Breast epithelium (tissue), 4 donors: ENCODE measurements at regions not wholly inside any gene's neighbourhood (a gene's known extent, or its start where the extent isn't known, plus 50 kb on each side); places are given as distances from the start of the nearest gene placed in this dataset.

ENCODE experiments used
- DNase-seq, 2 donors: peaks; one replicate each; pipeline ENCODE4 v3.0.0-alpha.2; 2019; ENCODE audit warnings: low spot score in 2 of 2
- H3K27ac ChIP-seq, 2 donors: fragments of 200-600 bp; sonication (generic) in 1 of 2; one replicate each; pipeline ENCODE4 v1.5.1; 2016 to 2019; ENCODE audit warnings: mild to moderate bottlenecking in 1 of 2
- H3K27me3 ChIP-seq, 2 donors: fragments of 200-600 bp; sonication (generic) in 1 of 2; one replicate each; pipeline versions ENCODE4 v1.5.1 to v1.6.0; 2017 to 2019; ENCODE audit warnings: control low read depth in 1 of 2, mild to moderate bottlenecking in 1 of 2
- H3K36me3 ChIP-seq: fragments of 200-600 bp; one replicate; pipeline ENCODE4 v1.5.1; 2019
- H3K4me1 ChIP-seq, 2 donors: fragments of 200-600 bp; sonication (generic); one replicate each; pipeline ENCODE4 v1.5.1; 2016 to 2019; ENCODE audit warnings: control low read depth in 1 of 2
- H3K4me3 ChIP-seq, 3 donors: fragments of 200-600 bp; sonication (generic); 1 replicate in 2 of 3; 2 replicates in 1 of 3; pipeline ENCODE4 v1.5.1; 2016 to 2019; ENCODE audit warnings: mild to moderate bottlenecking in 3 of 3, moderate library complexity in 2 of 3
- H3K9me3 ChIP-seq, 2 donors: fragments of 200-600 bp; sonication (generic) in 1 of 2; one replicate each; pipeline ENCODE4 v1.5.1; 2016 to 2019; ENCODE audit warnings: control low read depth in 1 of 2
- CTCF ChIP-seq, 3 donors: fragments of 450-650 bp; IDR thresholded peaks; one replicate each; pipeline ENCODE4 v1.5.1; 2016 to 2017; ENCODE audit warnings: antibody characterized with exemption in 3 of 3, mild to moderate bottlenecking in 3 of 3, moderate library complexity in 3 of 3
- POLR2A ChIP-seq: fragments of 450-650 bp; IDR thresholded peaks from one replicate; pipeline ENCODE4 v1.6.1; 2016; ENCODE audit warnings: antibody characterized with exemption, mild to moderate bottlenecking, moderate library complexity
- POLR2AphosphoS5 ChIP-seq, 3 donors: sonication (generic); formaldehyde crosslinking; IDR thresholded peaks; one replicate each; pipeline ENCODE4 v1.6.1; 2017; ENCODE audit warnings: antibody characterized with exemption in 3 of 3
- intact Hi-C: fragments of 100-400 bp; cut with DNase I; formaldehyde crosslinking; loops from one replicate; pipeline ENCODE4 v1.15.1; 2023; ENCODE audit warnings: low total_unique reads

- Histone ChIP-seq H3K4me3 (no peak overlapping the region), H3K9me3 (peaks cover 12 to 43% of the 10 kb centered on the region in 2 donors), H3K36me3 (no peaks in the 10 kb centered on the region), H3K27me3 (peaks cover 0 to 3% of the 10 kb centered on the region in 2 donors), H3K27ac (no peak overlapping the region), H3K4me1 (no peaks in the 10 kb centered on the region)
- DNase-seq = no peak
- intact Hi-C loops = no loop called here
- TF ChIP-seq POLR2AphosphoS5 (IDR thresholded peaks at IDR 0.05) (no peak), POLR2A (no peak), CTCF (IDR thresholded peaks at IDR 0.05) (no peak)
Observed at GRCh38 chrX:74171465-74171864, 132.5 kb upstream of the ZCCHC13 start.

- intact Hi-C loops = no loop called here
Observed at GRCh38 chrX:74162199-74162598, 141.8 kb upstream of the ZCCHC13 start.

GRCh38 chrX:74160816-74161215 is 143.2 kb upstream of the ZCCHC13 start:
- DNase-seq = no peak
- no peaks in the 10 kb centered on the region for H3K36me3 ChIP-seq
- intact Hi-C loops = no loop called here
- H3K4me1 ChIP-seq = no peaks in the 10 kb centered on the region
- H3K27me3 ChIP-seq = peaks cover 0 to 15% of the 10 kb centered on the region in 2 donors
- H3K4me3 ChIP-seq = no peak overlapping the region
- H3K9me3 ChIP-seq = peaks cover 11 to 13% of the 10 kb centered on the region in 2 donors
- TF ChIP-seq POLR2AphosphoS5 (IDR thresholded peaks at IDR 0.05) (no peak), CTCF (IDR thresholded peaks at IDR 0.05) (no peak), POLR2A (no peak)
- no peak overlapping the region for H3K27ac ChIP-seq

More at GRCh38 chrX:74162199-74162598, 141.8 kb upstream of the ZCCHC13 start:
- peaks cover 0 to 15% of the 10 kb centered on the region in 2 donors for H3K27me3 ChIP-seq
- TF ChIP-seq CTCF (IDR thresholded peaks at IDR 0.05) (no peak), POLR2A (no peak)
- DNase-seq = no peak
- H3K27ac ChIP-seq = no peak overlapping the region
- no peaks in the 10 kb centered on the region for H3K36me3 ChIP-seq
- H3K4me3 ChIP-seq = no peak overlapping the region
- H3K9me3 ChIP-seq = peaks cover 6 to 7% of the 10 kb centered on the region in 2 donors
- H3K4me1 ChIP-seq = no peaks in the 10 kb centered on the region

- H3K4me3 ChIP-seq = no peak overlapping the region
Observed at GRCh38 chrX:74160358-74160757, 143.6 kb upstream of the ZCCHC13 start.

GRCh38 chrX:74147439-74147838 is 156.5 kb upstream of the ZCCHC13 start:
- Histone ChIP-seq H3K27me3 (peaks cover 0 to 16% of the 10 kb centered on the region in 2 donors), H3K27ac (no peak overlapping the region), H3K36me3 (no peaks in the 10 kb centered on the region), H3K4me3 (no peak overlapping the region), H3K4me1 (no peaks in the 10 kb centered on the region), H3K9me3 (peaks cover 6 to 38% of the 10 kb centered on the region in 2 donors)
- intact Hi-C loops = no loop called here
- no peak for DNase-seq
- TF ChIP-seq CTCF (IDR thresholded peaks at IDR 0.05) (no peak), POLR2AphosphoS5 (IDR thresholded peaks at IDR 0.05) (no peak), POLR2A (no peak)

More at GRCh38 chrX:74160358-74160757, 143.6 kb upstream of the ZCCHC13 start:
- no peak for TF ChIP-seq CTCF (IDR thresholded peaks at IDR 0.05)
- TF ChIP-seq POLR2AphosphoS5 (IDR thresholded peaks at IDR 0.05) = no peak
- no peak for TF ChIP-seq POLR2A
- no peaks in the 10 kb centered on the region for H3K36me3 ChIP-seq
- DNase-seq = no peak
- H3K27me3 ChIP-seq = peaks cover 0 to 15% of the 10 kb centered on the region in 2 donors
- peaks cover 11 to 13% of the 10 kb centered on the region in 2 donors for H3K9me3 ChIP-seq
- intact Hi-C loops = no loop called here
- no peak overlapping the region for H3K27ac ChIP-seq
- no peaks in the 10 kb centered on the region for H3K4me1 ChIP-seq
